HG03457 (cell line): ENCODE measurements at regions not wholly inside any gene's neighbourhood (a gene's known extent, or its start where the extent isn't known, plus 50 kb on each side); places are given as distances from the start of the nearest gene placed in this dataset.

Experiments used
- ATAC-seq: cut with Tn5 transposase; IDR thresholded peaks from one replicate; pipeline ENCODE4 v1.9.1; 2021; ENCODE audit warnings: moderate number of reproducible peaks; ENCODE audit not compliant: unreplicated experiment

GRCh38 chr16:13291591-13292333 is 390.4 kb downstream of the SHISA9 start:
- ATAC-seq, result no peak

GRCh38 chr16:13296206-13296605 is 394.8 kb downstream of the SHISA9 start:
- ATAC-seq, result no peak

- ATAC-seq, result no peak
These were observed 397.3 kb downstream of the SHISA9 start for GRCh38 chr16:13298666-13299065.

- ATAC-seq, result no peak
These were observed 398.9 kb downstream of the SHISA9 start for GRCh38 chr16:13300066-13300840.

GRCh38 chr16:13305019-13305755 is 403.8 kb downstream of the SHISA9 start:
- ATAC-seq, result no peak

- no peak for ATAC-seq
These were observed 405.0 kb downstream of the SHISA9 start for GRCh38 chr16:13306161-13306995.

- ATAC-seq, result no peak
These were observed 405.9 kb downstream of the SHISA9 start for GRCh38 chr16:13307255-13307654.

GRCh38 chr16:13307851-13308250 is 406.5 kb downstream of the SHISA9 start:
- ATAC-seq, result no peak

- ATAC-seq, result no peak
These were observed 410.7 kb downstream of the SHISA9 start for GRCh38 chr16:13312063-13312462.

GRCh38 chr16:13313351-13313750 is 412.0 kb downstream of the SHISA9 start:
- ATAC-seq, result no peak

GRCh38 chr16:13314633-13315032 is 413.2 kb downstream of the SHISA9 start:
- ATAC-seq, result no peak

- ATAC-seq, result no peak
These were observed 414.4 kb downstream of the SHISA9 start for GRCh38 chr16:13315642-13316427.

GRCh38 chr16:13322336-13322735 is 420.9 kb downstream of the SHISA9 start:
- no peak for ATAC-seq

GRCh38 chr16:13324851-13325250 is 423.5 kb downstream of the SHISA9 start:
- no peak for ATAC-seq

- ATAC-seq, result no peak
These were observed 424.0 kb downstream of the SHISA9 start for GRCh38 chr16:13325396-13325795.

- no peak for ATAC-seq
These were observed 430.5 kb downstream of the SHISA9 start for GRCh38 chr16:13331918-13332317.

- ATAC-seq, result no peak
These were observed 431.4 kb downstream of the SHISA9 start for GRCh38 chr16:13332713-13333255.

GRCh38 chr16:13333336-13333735 is 431.9 kb downstream of the SHISA9 start:
- ATAC-seq, result no peak

GRCh38 chr16:13335879-13336278 is 434.5 kb downstream of the SHISA9 start:
- no peak for ATAC-seq

- no peak for ATAC-seq
These were observed 434.9 kb downstream of the SHISA9 start for GRCh38 chr16:13336335-13336734.
